HG02943 (cell line): ENCODE measurements at regions not wholly inside any gene's neighbourhood (a gene's known extent, or its start where the extent isn't known, plus 50 kb on each side); places are given as distances from the start of the nearest gene placed in this dataset.
"Not testable (repeated sequence)": the region's sequence is repeated elsewhere in the genome, so short reads cannot be mapped to it uniquely, and the experiment has no call there.

ENCODE experiments used
- ATAC-seq: cut with Tn5 transposase; IDR thresholded peaks from one replicate; pipeline ENCODE4 v1.9.1; 2021; ENCODE audit warnings: mild to moderate bottlenecking, low read depth, moderate library complexity; ENCODE audit not compliant: unreplicated experiment

- no peak for ATAC-seq
These were observed 745.8 kb downstream of the SLC6A15 start for GRCh38 chr12:84166812-84167211.

- no peak for ATAC-seq
These were observed 746.5 kb downstream of the SLC6A15 start for GRCh38 chr12:84165998-84166571.

- no peak for ATAC-seq
These were observed 751.3 kb downstream of the SLC6A15 start for GRCh38 chr12:84161296-84161695.

GRCh38 chr12:84159260-84159659 lies 753.3 kb downstream of the SLC6A15 start:
- ATAC-seq = no peak

- ATAC-seq = no peak
These were observed 755.4 kb downstream of the SLC6A15 start for GRCh38 chr12:84157170-84157569.

GRCh38 chr12:84154991-84155930 lies 757.3 kb downstream of the SLC6A15 start:
- ATAC-seq = not testable (repeated sequence)

- not testable (repeated sequence) for ATAC-seq
These were observed 758.1 kb downstream of the SLC6A15 start for GRCh38 chr12:84154439-84154990.

GRCh38 chr12:84150201-84150600 lies 762.4 kb downstream of the SLC6A15 start:
- ATAC-seq = no peak

GRCh38 chr12:84148335-84148734 lies 764.3 kb downstream of the SLC6A15 start:
- ATAC-seq = no peak

GRCh38 chr12:84136862-84137367 lies 775.7 kb downstream of the SLC6A15 start:
- no peak for ATAC-seq

GRCh38 chr12:84135586-84136279 lies 776.9 kb downstream of the SLC6A15 start:
- ATAC-seq = no peak

- ATAC-seq = no peak
These were observed 777.7 kb downstream of the SLC6A15 start for GRCh38 chr12:84134797-84135366.

GRCh38 chr12:84131076-84131475 lies 781.5 kb downstream of the SLC6A15 start:
- no peak for ATAC-seq

- ATAC-seq = no peak
These were observed 784.2 kb downstream of the SLC6A15 start for GRCh38 chr12:84128117-84128991.

- no peak for ATAC-seq
These were observed 788.4 kb downstream of the SLC6A15 start for GRCh38 chr12:84124211-84124610.

GRCh38 chr12:84117190-84117589 lies 795.4 kb downstream of the SLC6A15 start:
- ATAC-seq = no peak

GRCh38 chr12:84113666-84114065 lies 798.9 kb downstream of the SLC6A15 start:
- ATAC-seq = no peak

- not testable (repeated sequence) for ATAC-seq
These were observed 808.7 kb downstream of the SLC6A15 start for GRCh38 chr12:84103886-84104285.

GRCh38 chr12:84101963-84102362 lies 810.6 kb downstream of the SLC6A15 start:
- not testable (repeated sequence) for ATAC-seq
